ENCODE measurements at regions not wholly inside any gene's neighbourhood (a gene's known extent, or its start where the extent isn't known, plus 50 kb on each side); places are given as distances from the start of the nearest gene placed in this dataset.

DNA sequence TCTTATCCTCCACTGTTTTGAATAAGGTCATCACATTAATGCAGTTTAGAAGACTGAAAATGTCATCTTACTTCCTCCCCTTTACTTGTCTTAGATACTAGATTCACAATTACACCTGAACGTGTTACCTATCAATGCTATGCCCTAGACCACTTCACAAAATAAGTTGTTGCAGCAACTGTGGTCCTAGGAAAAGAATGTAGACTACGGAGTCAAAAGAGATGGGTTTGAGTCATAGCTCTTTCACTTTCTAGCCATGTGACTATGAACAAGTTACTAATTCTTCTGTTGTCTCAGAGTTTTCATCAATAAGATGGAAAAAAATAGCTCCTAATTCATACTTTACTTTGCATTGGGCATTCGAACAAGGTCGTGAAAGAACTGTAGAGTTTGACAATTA lies 164.3 kb upstream of the PREP start:
- no peak for DNase-seq (ENCODE audit: extremely low read depth, low read depth)

DNA sequence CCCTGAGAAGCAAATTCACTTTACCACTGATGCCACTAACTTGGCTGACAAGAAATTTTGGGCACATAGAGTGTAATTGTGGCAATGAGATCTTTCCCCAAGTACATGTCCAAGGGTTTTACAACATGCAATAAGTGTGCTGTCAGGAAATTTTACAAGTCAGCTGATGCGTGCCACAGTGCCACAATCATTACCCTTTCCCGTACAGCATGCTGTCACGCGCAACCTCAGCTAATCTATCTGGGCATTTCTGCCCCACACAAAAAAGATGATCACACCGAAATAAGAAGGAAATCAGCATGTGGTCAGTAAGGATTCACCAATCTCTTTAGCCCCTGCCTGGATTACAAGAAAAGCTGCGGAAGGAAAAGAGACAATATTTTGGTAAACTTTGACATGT lies 163.6 kb upstream of the PREP start:
- DNase-seq (ENCODE audit: extremely low read depth, low read depth) = no peak

- DNase-seq (ENCODE audit: extremely low read depth, low read depth) = no peak
Observed at GRCh38 chr6:105564121-105564902, 161.4 kb upstream of the PREP start.

GRCh38 chr6:105562027-105562426 lies 159.1 kb upstream of the PREP start:
- DNase-seq (ENCODE audit: extremely low read depth, low read depth) = no peak

DNA sequence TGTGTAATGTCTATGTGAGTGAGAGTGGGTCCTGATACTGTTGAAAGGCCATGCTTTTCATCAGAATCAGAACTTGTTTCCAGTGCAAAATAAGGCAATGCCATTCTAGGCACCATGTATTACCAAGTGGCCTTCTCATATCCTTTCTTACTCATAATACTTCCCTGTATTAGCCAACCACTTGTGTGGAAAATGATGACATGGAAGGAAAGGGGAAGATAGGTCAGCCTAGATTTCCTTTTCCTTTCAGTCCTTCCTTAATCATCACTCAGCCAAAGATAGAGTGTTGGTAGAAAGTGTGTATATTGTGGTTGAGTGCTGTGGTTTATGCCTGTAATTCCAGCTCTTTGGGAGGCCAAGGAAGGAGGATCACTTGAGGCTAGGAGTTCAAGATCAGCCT lies 158.6 kb upstream of the PREP start:
- DNase-seq (ENCODE audit: extremely low read depth, low read depth) = no peak

GRCh38 chr6:105560611-105561066 lies 157.8 kb upstream of the PREP start:
- DNase-seq (ENCODE audit: extremely low read depth, low read depth) = no peak

DNA sequence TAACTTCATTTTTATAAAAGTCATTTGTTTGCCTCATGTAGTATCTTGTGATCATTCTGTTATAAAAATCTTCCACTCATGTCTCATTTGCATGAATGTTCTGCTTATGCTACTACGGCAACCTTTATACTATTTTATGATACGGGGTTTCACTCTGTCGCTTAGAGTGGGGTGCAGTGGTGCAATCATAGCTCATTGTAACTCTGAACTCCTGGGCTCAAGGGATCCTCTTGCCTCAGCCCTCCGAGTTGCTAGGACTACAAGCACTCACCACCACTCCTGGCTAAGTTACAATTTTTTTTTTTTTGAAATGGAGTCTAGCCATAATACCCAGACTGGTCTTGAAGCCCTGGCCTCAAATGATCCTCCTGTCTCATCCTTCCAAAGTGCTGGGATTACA lies 154.4 kb upstream of the PREP start:
- DNase-seq (ENCODE audit: extremely low read depth, low read depth) = no peak

- no peak for DNase-seq (ENCODE audit: extremely low read depth, low read depth)
Observed at GRCh38 chr6:105553171-105553570, 150.3 kb upstream of the PREP start.

DNA sequence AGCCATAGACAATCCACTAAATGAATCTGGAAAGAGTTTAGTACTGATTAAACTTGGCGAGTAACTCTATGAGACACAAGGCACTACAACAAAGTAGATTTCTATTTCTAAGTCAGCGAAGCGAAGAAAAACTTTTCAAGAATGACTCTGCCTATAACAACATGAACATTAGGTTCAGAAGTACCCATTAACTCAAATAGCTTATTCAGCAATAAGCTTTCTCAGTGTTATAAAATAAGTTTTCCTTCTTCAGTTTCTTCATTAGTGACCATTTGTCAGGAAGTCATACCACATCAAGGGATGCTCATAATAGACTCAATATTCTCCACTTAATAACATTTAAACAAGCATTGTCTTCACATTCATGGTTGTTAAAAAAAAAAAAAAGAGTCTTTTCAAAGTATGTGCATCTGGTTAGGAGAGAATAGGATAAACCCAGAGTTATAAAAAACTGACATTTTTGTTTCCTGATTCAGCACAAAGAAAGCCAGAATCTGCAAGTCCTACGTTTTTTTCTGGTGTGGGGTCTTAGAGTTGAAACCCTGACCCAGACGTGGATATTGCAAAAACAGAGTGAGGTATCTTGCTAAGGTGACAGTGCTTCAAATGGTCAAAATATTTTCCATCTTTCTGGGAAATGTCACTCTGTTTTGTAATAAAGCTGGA lies 148.2 kb upstream of the PREP start:
- DNase-seq (ENCODE audit: extremely low read depth, low read depth) = no peak

- no peak for DNase-seq (ENCODE audit: extremely low read depth, low read depth)
Observed at GRCh38 chr6:105546754-105547153, 143.9 kb upstream of the PREP start.

- DNase-seq (ENCODE audit: extremely low read depth, low read depth) = peak; percentile 49
Observed at GRCh38 chr6:105545947-105546731, 143.3 kb upstream of the PREP start.

DNA sequence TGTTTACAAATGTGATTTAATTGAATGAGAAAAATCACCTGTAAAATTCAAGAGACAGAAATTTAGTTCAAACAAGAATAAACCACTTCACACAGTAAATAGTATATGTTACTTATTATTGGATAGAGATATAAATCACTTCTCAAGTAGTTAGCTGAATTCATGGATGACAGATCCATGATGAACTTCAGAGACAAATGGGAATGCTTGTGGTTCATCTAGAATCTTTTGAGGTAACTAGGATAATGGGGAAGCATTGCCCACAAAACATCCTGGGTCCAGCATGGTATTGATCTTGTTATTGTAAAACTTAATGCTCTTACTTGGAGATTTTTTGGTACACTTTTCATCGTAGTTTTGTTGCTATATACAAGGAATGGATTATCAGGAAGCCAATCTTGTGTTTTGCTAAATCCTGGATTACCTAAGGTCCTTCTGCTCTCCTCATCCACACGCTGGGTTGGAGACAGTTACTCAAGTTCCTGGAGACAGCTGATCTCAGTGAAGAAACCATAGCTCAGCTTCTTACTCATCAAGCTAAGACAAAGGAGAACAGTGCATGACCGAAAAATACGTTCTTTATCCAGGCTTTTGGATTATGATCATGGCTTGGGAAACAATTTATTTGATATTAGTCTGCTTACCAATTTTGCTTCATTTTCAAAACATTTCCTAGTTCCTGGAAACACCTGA lies 142.5 kb upstream of the PREP start:
- DNase-seq (ENCODE audit: extremely low read depth, low read depth) = no peak

DNA sequence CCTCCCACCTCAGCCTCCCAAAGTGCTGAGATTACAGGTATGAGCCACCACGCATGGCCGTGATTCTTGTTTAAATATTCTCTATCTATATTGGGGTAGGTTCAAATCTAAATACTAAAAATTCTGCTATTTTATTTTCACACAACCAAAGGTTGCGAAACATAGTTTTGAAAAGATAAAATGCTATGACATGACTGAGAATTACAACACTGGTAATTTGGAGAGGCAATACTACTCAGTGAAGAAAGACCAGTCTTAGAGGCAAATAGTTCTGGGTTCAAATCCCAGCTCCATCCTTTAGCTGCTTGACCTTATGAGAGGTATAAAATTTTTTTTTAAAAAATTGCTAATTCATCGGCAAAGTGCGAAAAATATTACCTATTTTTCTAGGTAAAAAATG lies 137.0 kb upstream of the PREP start:
- no peak for DNase-seq (ENCODE audit: extremely low read depth, low read depth)

DNA sequence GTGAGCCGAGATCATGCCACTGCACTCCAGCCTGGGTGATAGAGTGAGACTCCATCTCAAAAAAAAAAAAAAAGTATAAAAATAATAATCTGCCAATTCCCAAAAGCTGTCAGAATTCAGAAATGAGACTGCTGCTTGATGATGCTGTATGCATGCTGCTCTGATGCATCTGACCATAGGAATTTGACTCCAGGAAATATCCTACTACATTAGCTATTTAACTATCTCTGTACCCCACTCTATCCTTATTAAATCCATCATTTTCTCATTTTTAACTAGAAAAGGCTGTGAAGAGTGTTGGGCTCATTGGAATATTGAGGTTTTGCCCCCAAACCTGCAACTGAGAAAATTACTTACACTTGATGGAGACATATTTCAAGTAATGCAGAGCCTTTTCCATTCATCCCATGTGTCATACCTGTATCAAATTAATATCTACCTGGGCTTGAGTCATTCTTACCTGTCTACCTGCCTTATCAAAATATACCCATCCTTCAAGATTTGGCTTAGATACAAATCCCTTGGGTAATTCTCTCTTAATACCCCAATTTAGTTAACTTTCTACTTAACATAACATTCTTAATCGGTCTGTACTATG lies 135.2 kb upstream of the PREP start:
- DNase-seq (ENCODE audit: extremely low read depth, low read depth) = no peak

- DNase-seq (ENCODE audit: extremely low read depth, low read depth) = no peak
Observed at GRCh38 chr6:105536961-105537360, 134.1 kb upstream of the PREP start.

DNA sequence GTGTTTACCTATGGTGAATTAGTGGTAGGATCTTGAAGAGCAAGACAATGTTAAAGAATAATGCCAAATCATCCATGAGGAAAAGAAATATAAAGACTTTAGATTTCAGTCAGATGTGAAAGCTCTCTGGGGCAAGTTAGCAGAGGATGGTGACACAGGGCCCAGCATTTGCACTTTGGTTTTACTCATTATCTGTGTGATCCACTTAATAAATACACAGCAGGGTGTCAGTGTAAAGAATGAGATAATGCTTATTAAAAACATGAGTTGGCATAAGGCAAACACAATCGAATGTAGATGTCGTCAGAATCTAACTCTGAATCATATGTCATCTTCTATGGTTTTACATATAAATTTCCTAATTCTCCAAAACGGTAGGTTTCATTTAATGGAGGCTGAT lies 130.4 kb upstream of the PREP start:
- DNase-seq (ENCODE audit: extremely low read depth, low read depth) = peak; percentile 22

- DNase-seq (ENCODE audit: extremely low read depth, low read depth) = no peak
Observed at GRCh38 chr6:105526225-105526872, 123.5 kb upstream of the PREP start.

GRCh38 chr6:105522626-105523322 lies 119.9 kb upstream of the PREP start:
- peak; percentile 54 for DNase-seq (ENCODE audit: extremely low read depth, low read depth)

- DNase-seq (ENCODE audit: extremely low read depth, low read depth) = peak; percentile 19
Observed at GRCh38 chr6:105519954-105520353, 117.1 kb upstream of the PREP start.
